LNCaP clone FGC (cell line): ENCODE measurements at regions not wholly inside any gene's neighbourhood (a gene's known extent, or its start where the extent isn't known, plus 50 kb on each side); places are given as distances from the start of the nearest gene placed in this dataset.

Source experiments
- DNase-seq: peaks from one replicate; pipeline ENCODE4 v3.0.0-alpha.2; 2011; ENCODE audit warnings: low read depth
- H3K4me3 ChIP-seq: 2 replicates; pipeline ENCODE4 v1.5.1; 2011; ENCODE audit warnings: mild to moderate bottlenecking, low read depth, low read length, control low read depth
- CTCF ChIP-seq: IDR thresholded peaks from 2 replicates; pipeline ENCODE4 v1.5.1; 2012; ENCODE audit warnings: mild to moderate bottlenecking; ENCODE audit not compliant: control insufficient read depth, insufficient read depth; ENCODE audit errors: extremely low read depth

GRCh38 chr1:106717591-106717990 lies 338.9 kb upstream of the PRMT6 start:
- TF ChIP-seq CTCF: no peak
- DNase-seq: no peak
- H3K4me3 ChIP-seq: no peak overlapping the region

- DNase-seq: no peak
- no peak for TF ChIP-seq CTCF
- no peak overlapping the region for H3K4me3 ChIP-seq
These were observed 334.7 kb upstream of the PRMT6 start for GRCh38 chr1:106721790-106722189.

GRCh38 chr1:106722466-106722865 lies 334.0 kb upstream of the PRMT6 start:
- no peak for TF ChIP-seq CTCF
- DNase-seq: no peak
- H3K4me3 ChIP-seq: no peak overlapping the region

- DNase-seq: no peak
- no peak overlapping the region for H3K4me3 ChIP-seq
These were observed 329.3 kb upstream of the PRMT6 start for GRCh38 chr1:106727171-106727570.

GRCh38 chr1:106746448-106747085 lies 309.9 kb upstream of the PRMT6 start:
- H3K4me3 ChIP-seq: no peak overlapping the region
- no peak for TF ChIP-seq CTCF
- no peak for DNase-seq

More at GRCh38 chr1:106727171-106727570, 329.3 kb upstream of the PRMT6 start:
- no peak for TF ChIP-seq CTCF

GRCh38 chr1:106747232-106747631 lies 309.2 kb upstream of the PRMT6 start:
- no peak overlapping the region for H3K4me3 ChIP-seq
- DNase-seq: no peak
- TF ChIP-seq CTCF: no peak

GRCh38 chr1:106747791-106748190 lies 308.7 kb upstream of the PRMT6 start:
- H3K4me3 ChIP-seq: no peak overlapping the region
- no peak for DNase-seq
- TF ChIP-seq CTCF: no peak
